GM19328 (cell line): ENCODE measurements at regions not wholly inside any gene's neighbourhood (a gene's known extent, or its start where the extent isn't known, plus 50 kb on each side); places are given as distances from the start of the nearest gene placed in this dataset.

Source experiments
- ATAC-seq: cut with Tn5 transposase; IDR thresholded peaks from one replicate; pipeline ENCODE4 v1.9.1; 2021; ENCODE audit warnings: mild to moderate bottlenecking, moderate library complexity; ENCODE audit not compliant: unreplicated experiment

- no peak for ATAC-seq
Measured at GRCh38 chr21:32216293-32216692, 62.6 kb downstream of the MIS18A start.

GRCh38 chr21:32215306-32215685 is 63.6 kb downstream of the MIS18A start:
- ATAC-seq: no peak

- no peak for ATAC-seq
Measured at GRCh38 chr21:32214654-32215305, 64.1 kb downstream of the MIS18A start.

DNA sequence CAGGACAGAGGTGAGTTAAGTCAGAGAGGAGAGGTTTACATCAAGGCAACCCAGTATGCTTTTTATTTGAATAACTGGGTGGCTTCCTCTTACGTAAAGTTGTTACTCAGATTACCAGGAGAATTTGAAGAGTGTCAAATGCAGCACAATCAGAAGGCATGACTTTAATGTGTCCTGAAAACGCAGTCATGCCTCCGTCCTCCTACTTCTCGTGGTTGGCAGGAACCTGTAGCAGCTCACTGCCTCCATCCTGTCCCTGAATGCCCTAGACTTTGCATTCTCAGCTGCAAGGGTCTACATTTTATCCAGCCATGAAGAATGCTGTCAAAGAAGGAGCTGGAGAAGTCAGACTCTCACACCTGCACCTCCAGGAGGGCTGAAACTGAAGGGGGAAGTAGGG is 66.7 kb downstream of the MIS18A start:
- ATAC-seq: no peak

- ATAC-seq: no peak
Measured at GRCh38 chr21:32211306-32211705, 67.5 kb downstream of the MIS18A start.

DNA sequence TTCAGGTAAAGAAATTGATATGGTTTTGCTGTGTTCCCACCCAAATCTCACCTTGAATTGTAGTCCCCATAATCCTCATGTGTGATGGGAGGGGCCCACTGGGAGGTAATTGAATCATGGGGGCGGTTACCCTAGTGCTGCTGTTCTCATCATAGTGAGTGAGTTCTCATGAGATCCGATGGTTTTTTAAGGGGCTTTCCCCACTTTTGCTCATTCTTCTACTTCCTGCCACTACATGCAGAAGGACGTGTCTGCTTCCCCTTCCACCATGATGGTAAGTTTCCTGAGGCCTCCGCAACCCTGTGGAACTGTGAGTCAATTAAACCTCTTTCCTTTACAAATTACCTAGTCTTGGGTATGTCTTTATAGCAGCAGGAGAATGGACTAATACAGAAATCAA is 69.3 kb downstream of the MIS18A start:
- no peak for ATAC-seq

DNA sequence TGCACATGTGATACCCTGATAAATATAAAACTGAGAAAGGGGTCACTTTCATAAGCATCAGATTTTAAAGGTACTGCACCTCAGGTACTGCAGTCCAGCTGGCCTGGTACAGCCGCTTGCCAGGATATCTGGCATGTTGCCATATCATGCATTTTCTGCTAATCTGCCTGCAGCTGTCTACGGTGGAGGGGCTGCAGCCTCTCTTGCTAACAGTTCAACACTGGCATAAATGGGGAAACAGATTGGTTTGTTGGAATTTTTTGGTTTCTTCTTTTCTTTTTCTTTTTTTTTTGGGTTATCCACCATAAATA is 71.5 kb downstream of the MIS18A start:
- ATAC-seq: no peak

GRCh38 chr21:32206631-32207405 is 72.0 kb downstream of the MIS18A start:
- ATAC-seq: no peak

DNA sequence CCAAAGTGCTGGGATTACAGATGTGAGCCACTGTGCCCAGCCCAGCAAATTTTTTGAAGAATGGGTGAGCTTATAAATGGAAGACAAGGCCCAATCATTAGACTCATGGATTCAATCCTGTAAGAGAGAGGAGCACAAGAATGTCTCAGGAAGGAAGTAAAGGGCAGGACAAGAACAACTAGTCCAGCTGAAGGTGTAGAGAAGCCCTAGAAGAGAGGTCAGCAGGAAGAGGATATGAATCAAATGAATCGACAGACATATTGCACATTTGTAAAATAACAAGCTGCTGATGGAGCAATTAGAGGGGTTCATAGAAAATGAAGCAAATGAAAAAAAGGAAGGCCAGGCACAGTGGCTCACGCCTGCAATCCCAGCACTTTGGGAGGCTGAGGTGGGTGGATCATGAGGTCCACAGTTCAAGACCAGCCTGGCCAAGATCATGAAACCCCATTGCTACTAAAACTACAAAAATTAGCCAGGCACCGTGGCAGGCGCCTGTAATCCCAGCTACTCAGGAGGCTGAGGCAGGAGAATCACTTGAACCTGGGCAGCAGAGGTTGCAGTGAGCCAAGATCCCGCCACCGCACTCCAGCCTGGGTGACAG is 74.9 kb downstream of the MIS18A start:
- no peak for ATAC-seq

DNA sequence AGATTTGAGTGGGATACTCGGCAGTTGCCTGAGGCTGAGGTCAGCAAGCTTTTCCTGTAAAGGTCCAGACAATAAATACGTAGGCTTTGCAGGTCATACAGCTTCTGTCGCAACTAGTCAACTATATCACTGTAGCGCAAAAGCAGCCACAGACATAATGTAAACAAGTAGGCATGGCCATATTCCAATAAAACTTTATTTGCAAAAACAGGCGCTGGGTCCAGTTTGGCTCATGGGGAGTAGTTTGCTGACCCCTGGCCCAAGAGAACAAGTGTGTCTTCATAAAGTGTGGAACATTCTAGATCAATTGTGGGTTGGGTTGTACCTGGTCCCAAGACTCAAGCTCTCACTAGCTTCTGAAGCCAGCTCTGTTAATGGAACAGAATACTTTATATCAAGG is 78.8 kb downstream of the MIS18A start:
- ATAC-seq: no peak

GRCh38 chr21:32198384-32198783 is 80.5 kb downstream of the MIS18A start:
- no peak for ATAC-seq

DNA sequence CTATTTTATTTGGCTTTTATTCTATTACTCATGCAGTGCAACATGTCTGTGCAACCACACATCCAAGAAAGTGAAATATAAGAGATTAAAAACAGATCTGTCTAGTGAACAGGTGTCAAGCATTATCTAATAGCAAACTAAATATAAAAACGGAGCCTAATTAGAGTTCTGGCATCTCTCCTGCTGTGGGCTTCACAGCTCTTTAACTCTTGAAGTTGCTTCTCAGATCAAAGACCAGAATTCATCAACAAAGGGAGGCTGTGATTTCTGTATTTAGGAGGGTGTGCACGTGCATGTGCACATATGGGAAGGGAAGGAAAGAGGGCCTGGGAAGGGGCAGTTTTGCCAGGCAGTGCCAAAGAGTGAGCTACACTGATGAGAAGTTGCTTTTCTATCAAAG is 81.0 kb downstream of the MIS18A start:
- ATAC-seq: no peak

GRCh38 chr21:32196001-32196400 is 82.8 kb downstream of the MIS18A start:
- no peak for ATAC-seq

DNA sequence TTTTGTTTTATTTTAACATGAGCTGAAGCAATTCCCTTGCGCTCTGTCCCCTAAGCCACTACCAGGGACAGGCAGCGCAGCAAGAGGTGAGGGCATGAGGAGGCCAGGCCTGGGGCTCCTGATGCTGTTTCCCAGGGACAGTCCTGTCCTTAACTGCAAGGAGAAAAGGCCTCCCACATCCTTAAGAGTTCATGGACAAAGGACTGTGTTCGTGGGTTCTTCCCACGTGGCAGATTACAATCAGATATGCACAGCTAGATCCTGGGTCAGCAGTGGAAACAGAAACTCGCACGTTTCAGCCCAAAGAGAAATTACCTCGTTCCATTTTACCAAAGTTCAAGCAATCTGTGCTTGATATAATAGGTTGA is 85.8 kb downstream of the MIS18A start:
- ATAC-seq: no peak

GRCh38 chr21:32192291-32193097 is 86.4 kb downstream of the MIS18A start:
- no peak for ATAC-seq

- no peak for ATAC-seq
Measured at GRCh38 chr21:32190493-32191144, 88.2 kb downstream of the MIS18A start.

- ATAC-seq: no peak
Measured at GRCh38 chr21:32189688-32190483, 89.0 kb downstream of the MIS18A start.

DNA sequence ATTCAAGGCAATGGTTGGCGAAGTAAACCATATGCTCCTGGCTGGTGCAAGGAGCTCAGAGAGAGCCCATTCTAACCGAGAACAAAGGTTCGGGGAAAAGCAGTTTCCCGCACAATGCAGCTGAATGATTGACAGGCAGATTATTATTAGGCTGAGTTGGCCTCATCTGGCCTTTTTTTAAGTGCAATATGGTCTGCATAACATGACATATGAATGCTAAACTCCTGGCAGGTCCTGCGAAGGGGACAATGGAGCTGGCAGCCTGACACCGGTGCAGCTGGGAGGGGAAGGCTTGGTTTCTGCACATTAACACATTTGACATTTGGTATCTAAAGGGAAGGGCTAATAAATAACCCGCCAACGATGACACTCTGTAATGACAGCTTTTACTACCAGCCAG is 92.0 kb downstream of the MIS18A start:
- ATAC-seq: no peak

DNA sequence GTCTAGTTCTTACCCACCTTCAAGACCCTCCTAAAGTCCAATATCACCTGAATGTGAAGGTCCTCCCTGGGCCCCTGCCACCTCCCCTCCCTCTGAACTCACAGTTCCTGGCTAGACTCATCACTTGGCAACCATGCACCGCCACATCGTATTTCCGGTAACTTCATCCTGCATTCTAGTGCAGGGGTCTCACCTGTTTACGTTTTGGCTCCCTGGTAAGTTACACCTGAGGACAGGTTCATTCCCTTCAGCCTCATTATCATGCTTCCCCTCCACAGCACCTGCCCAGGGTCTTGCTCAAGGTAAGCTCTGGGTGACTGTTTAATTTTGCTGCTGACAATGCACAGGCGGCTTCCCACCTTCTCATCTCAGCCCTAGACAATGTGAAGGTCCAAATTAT is 93.1 kb downstream of the MIS18A start:
- ATAC-seq: no peak

DNA sequence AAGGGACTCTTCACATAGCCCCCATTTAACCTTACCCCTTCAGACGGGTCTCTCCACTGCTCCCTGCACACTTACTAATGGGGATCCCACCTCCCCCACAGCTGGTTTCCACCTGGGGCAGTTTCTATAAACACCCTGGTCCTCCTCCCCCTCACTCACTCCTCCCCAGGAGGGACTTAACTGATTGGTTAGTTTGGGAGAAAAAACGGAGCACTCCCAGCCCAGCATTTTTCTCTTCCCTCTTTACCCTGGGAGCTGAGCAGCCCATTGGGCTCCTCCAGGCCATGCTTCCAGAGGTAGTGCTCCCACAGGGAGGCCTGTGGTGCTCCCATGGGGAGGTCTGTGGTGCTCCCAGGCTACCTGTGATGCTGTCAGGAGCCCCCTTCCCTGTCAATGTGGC is 93.7 kb downstream of the MIS18A start:
- no peak for ATAC-seq
